ENCODE measurements at regions not wholly inside any gene's neighbourhood (a gene's known extent, or its start where the extent isn't known, plus 50 kb on each side); places are given as distances from the start of the nearest gene placed in this dataset.

DNA sequence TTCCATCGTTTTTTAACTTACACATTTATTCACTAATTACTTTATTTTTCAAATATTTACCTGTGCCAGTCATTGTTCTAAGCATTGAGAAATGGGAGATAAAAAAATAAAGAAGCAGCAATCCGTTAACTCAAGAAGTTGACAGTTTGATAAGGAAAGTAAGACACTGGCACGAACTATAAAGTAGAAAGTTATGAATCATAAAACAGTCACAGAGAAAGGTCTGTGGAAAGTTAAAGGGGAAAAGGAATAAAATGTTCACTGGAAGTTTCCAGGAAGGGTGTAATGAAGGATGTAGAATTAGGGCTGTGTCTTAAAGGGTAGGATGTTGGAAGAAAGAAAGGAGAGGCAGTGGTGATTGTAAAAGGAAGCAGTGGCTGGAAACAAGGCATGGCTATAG is 118.9 kb downstream of the RDH14 start:
- TF ChIP-seq, protein P1, sequence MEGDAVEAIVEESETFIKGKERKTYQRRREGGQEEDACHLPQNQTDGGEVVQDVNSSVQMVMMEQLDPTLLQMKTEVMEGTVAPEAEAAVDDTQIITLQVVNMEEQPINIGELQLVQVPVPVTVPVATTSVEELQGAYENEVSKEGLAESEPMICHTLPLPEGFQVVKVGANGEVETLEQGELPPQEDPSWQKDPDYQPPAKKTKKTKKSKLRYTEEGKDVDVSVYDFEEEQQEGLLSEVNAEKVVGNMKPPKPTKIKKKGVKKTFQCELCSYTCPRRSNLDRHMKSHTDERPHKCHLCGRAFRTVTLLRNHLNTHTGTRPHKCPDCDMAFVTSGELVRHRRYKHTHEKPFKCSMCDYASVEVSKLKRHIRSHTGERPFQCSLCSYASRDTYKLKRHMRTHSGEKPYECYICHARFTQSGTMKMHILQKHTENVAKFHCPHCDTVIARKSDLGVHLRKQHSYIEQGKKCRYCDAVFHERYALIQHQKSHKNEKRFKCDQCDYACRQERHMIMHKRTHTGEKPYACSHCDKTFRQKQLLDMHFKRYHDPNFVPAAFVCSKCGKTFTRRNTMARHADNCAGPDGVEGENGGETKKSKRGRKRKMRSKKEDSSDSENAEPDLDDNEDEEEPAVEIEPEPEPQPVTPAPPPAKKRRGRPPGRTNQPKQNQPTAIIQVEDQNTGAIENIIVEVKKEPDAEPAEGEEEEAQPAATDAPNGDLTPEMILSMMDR (conservative IDR thresholded peaks at IDR 0.05; ENCODE audit: low read depth in 2 of 2), result no peak
- TF ChIP-seq POLR2AphosphoS5 (IDR thresholded peaks at IDR 0.05; ENCODE audit: low read depth) (no peak), EZH2 (IDR thresholded peaks at IDR 0.05; ENCODE audit: low read depth, unreplicated experiment) (no peak), JUNB (IDR thresholded peaks at IDR 0.05; ENCODE audit: unreplicated experiment) (no peak), CREB1 (CRISPR knock-in tag; IDR thresholded peaks at IDR 0.05; ENCODE audit: low read depth) (no peak), ZNF331 (CRISPR knock-in tag; IDR thresholded peaks at IDR 0.05; ENCODE audit: low read depth) (no peak), EZH2phosphoT487 (IDR thresholded peaks at IDR 0.05; ENCODE audit: unreplicated experiment) (no peak), NANOG (IDR thresholded peaks at IDR 0.05; ENCODE audit: borderline replicate concordance) (no peak)
- TF ChIP-seq, protein P2, sequence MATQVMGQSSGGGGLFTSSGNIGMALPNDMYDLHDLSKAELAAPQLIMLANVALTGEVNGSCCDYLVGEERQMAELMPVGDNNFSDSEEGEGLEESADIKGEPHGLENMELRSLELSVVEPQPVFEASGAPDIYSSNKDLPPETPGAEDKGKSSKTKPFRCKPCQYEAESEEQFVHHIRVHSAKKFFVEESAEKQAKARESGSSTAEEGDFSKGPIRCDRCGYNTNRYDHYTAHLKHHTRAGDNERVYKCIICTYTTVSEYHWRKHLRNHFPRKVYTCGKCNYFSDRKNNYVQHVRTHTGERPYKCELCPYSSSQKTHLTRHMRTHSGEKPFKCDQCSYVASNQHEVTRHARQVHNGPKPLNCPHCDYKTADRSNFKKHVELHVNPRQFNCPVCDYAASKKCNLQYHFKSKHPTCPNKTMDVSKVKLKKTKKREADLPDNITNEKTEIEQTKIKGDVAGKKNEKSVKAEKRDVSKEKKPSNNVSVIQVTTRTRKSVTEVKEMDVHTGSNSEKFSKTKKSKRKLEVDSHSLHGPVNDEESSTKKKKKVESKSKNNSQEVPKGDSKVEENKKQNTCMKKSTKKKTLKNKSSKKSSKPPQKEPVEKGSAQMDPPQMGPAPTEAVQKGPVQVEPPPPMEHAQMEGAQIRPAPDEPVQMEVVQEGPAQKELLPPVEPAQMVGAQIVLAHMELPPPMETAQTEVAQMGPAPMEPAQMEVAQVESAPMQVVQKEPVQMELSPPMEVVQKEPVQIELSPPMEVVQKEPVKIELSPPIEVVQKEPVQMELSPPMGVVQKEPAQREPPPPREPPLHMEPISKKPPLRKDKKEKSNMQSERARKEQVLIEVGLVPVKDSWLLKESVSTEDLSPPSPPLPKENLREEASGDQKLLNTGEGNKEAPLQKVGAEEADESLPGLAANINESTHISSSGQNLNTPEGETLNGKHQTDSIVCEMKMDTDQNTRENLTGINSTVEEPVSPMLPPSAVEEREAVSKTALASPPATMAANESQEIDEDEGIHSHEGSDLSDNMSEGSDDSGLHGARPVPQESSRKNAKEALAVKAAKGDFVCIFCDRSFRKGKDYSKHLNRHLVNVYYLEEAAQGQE (IDR thresholded peaks at IDR 0.05; ENCODE audit: unreplicated experiment), result no peak
- TF ChIP-seq, protein P3, sequence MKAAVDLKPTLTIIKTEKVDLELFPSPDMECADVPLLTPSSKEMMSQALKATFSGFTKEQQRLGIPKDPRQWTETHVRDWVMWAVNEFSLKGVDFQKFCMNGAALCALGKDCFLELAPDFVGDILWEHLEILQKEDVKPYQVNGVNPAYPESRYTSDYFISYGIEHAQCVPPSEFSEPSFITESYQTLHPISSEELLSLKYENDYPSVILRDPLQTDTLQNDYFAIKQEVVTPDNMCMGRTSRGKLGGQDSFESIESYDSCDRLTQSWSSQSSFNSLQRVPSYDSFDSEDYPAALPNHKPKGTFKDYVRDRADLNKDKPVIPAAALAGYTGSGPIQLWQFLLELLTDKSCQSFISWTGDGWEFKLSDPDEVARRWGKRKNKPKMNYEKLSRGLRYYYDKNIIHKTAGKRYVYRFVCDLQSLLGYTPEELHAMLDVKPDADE (IDR thresholded peaks at IDR 0.05), result no peak
